GM19452 (cell line): ENCODE measurements at regions not wholly inside any gene's neighbourhood (a gene's known extent, or its start where the extent isn't known, plus 50 kb on each side); places are given as distances from the start of the nearest gene placed in this dataset.
"Not testable (repeated sequence)": the region's sequence is repeated elsewhere in the genome, so short reads cannot be mapped to it uniquely, and the experiment has no call there.

Source experiments
- ATAC-seq: cut with Tn5 transposase; IDR thresholded peaks from one replicate; pipeline ENCODE4 v1.9.1; 2021; ENCODE audit not compliant: unreplicated experiment

GRCh38 chr1:163570071-163570470, 248.3 kb downstream of the NUF2 start:
- no peak for ATAC-seq

- ATAC-seq = no peak
Observed at GRCh38 chr1:163571950-163572349, 250.2 kb downstream of the NUF2 start.

GRCh38 chr1:163574119-163574518, 252.4 kb downstream of the NUF2 start:
- no peak for ATAC-seq

GRCh38 chr1:163580926-163581325, 259.2 kb downstream of the NUF2 start:
- no peak for ATAC-seq

GRCh38 chr1:163583661-163584181, 262.0 kb downstream of the NUF2 start:
- ATAC-seq = no peak

GRCh38 chr1:163585796-163586195, 264.0 kb downstream of the NUF2 start:
- ATAC-seq = no peak

- ATAC-seq = no peak
Observed at GRCh38 chr1:163588796-163589195, 267.0 kb downstream of the NUF2 start.

- no peak for ATAC-seq
Observed at GRCh38 chr1:163589735-163590134, 268.0 kb downstream of the NUF2 start.

- not testable (repeated sequence) for ATAC-seq
Observed at GRCh38 chr1:163591131-163591530, 269.4 kb downstream of the NUF2 start.

GRCh38 chr1:163592623-163593022, 270.9 kb downstream of the NUF2 start:
- not testable (repeated sequence) for ATAC-seq

GRCh38 chr1:163596106-163596505, 274.4 kb downstream of the NUF2 start:
- not testable (repeated sequence) for ATAC-seq

GRCh38 chr1:163596541-163597258, 274.9 kb downstream of the NUF2 start:
- no peak for ATAC-seq

GRCh38 chr1:163604321-163604720, 282.6 kb downstream of the NUF2 start:
- ATAC-seq = no peak

GRCh38 chr1:163604896-163605295, 283.1 kb downstream of the NUF2 start:
- ATAC-seq = no peak

GRCh38 chr1:163608979-163609378, 287.2 kb downstream of the NUF2 start:
- ATAC-seq = no peak

GRCh38 chr1:163609858-163610257, 288.1 kb downstream of the NUF2 start:
- ATAC-seq = no peak

- ATAC-seq = no peak
Observed at GRCh38 chr1:163610486-163610885, 288.7 kb downstream of the NUF2 start.

- ATAC-seq = no peak
Observed at GRCh38 chr1:163614361-163614760, 292.6 kb downstream of the NUF2 start.

- no peak for ATAC-seq
Observed at GRCh38 chr1:163628034-163628773, 306.4 kb downstream of the NUF2 start.

GRCh38 chr1:163632269-163632668, 310.5 kb downstream of the NUF2 start:
- no peak for ATAC-seq

GRCh38 chr1:163633366-163633765, 311.6 kb downstream of the NUF2 start:
- ATAC-seq = no peak

- ATAC-seq = not testable (repeated sequence)
Observed at GRCh38 chr1:163645676-163646075, 323.9 kb downstream of the NUF2 start.
